RWPE1 (cell line): ENCODE measurements at regions not wholly inside any gene's neighbourhood (a gene's known extent, or its start where the extent isn't known, plus 50 kb on each side); places are given as distances from the start of the nearest gene placed in this dataset.

Experiments used
- CTCF ChIA-PET: fragments of 350-600 bp; sonication (Branson Sonifier 250); formaldehyde crosslinking; extraction: SDS; loops from one replicate; lab custom pipeline; 2021; lab: Yijun Ruan, JAX
- POLR2A ChIA-PET: fragments of 400-600 bp; formaldehyde crosslinking; extraction: SDS; loops from one replicate; lab custom pipeline; 2020; ENCODE audit warnings: antibody characterized with exemption; ENCODE audit not compliant: low non-redundant PET; lab: Yijun Ruan, JAX
- DNase-seq: peaks from one replicate; pipeline ENCODE4 v3.0.0; 2012; ENCODE audit warnings: low spot score
- H3K27ac ChIP-seq: fragments of 450-650 bp; 2 replicates; pipeline ENCODE4 v1.5.1; 2017
- CTCF ChIP-seq: fragments of 450-650 bp; conservative IDR thresholded peaks from 2 replicates; pipeline ENCODE4 v1.5.1; 2017; ENCODE audit warnings: low read depth, mild to moderate bottlenecking

GRCh38 chr2:240295256-240296103 lies 140.0 kb upstream of the GPC1 start:
- ChIA-PET CTCF (interaction anchor here (0.6 kb wide), 1 partner anchor 224 kb away, joined by 4 read pairs; no protein-coding TSS in a partner anchor), POLR2A (no interaction called here)
- no peak for TF ChIP-seq CTCF
- no peak overlapping the region for H3K27ac ChIP-seq
- no peak for DNase-seq

- H3K27ac ChIP-seq, result no peak overlapping the region
- ChIA-PET CTCF (interaction anchor here (0.6 kb wide), 1 partner anchor 224 kb away, joined by 4 read pairs; no protein-coding TSS in a partner anchor), POLR2A (no interaction called here)
- DNase-seq, result no peak
- TF ChIP-seq CTCF, result no peak
Observed at GRCh38 chr2:240296104-240296406, 139.4 kb upstream of the GPC1 start.

GRCh38 chr2:240296476-240297255 lies 138.8 kb upstream of the GPC1 start:
- ChIA-PET POLR2A (no interaction called here), CTCF (no interaction called here)
- TF ChIP-seq CTCF, result no peak
- no peak overlapping the region for H3K27ac ChIP-seq
- DNase-seq, result no peak

- TF ChIP-seq CTCF, result no peak
- H3K27ac ChIP-seq, result no peak overlapping the region
- CTCF ChIA-PET, result no interaction called here
- POLR2A ChIA-PET, result no interaction called here
- no peak for DNase-seq
Observed at GRCh38 chr2:240297256-240298116, 138.0 kb upstream of the GPC1 start.

- no peak for TF ChIP-seq CTCF
- ChIA-PET CTCF (no interaction called here), POLR2A (no interaction called here)
- DNase-seq, result no peak
- H3K27ac ChIP-seq, result no peak overlapping the region
Observed at GRCh38 chr2:240298117-240298790, 137.2 kb upstream of the GPC1 start.
